Gastrocnemius medialis (tissue), 4 donors: ENCODE measurements at regions not wholly inside any gene's neighbourhood (a gene's known extent, or its start where the extent isn't known, plus 50 kb on each side); places are given as distances from the start of the nearest gene placed in this dataset.
"Not testable (repeated sequence)": the region's sequence is repeated elsewhere in the genome, so short reads cannot be mapped to it uniquely, and the experiment has no call there.

Experiments
- ATAC-seq, 2 donors: fragments of 150-250 bp; one replicate each; pipeline ENCODE4 v1.9.1; 2016
- DNase-seq, 2 donors: peaks; one replicate each; pipeline ENCODE4 v3.0.0-alpha.2; 2019
- H3K27ac ChIP-seq, 4 donors: fragments of 200-600 bp; sonication (generic); 1 replicate in 1 of 4; 2 replicates in 3 of 4; pipeline ENCODE4 v1.5.1; 2016 to 2018; ENCODE audit warnings: mild to moderate bottlenecking in 2 of 4, moderate library complexity in 1 of 4
- H3K27me3 ChIP-seq, 3 donors: fragments of 200-600 bp; sonication (generic) in 2 of 3; 1 replicate in 1 of 3; 2 replicates in 2 of 3; pipeline versions ENCODE4 v1.5.1 to v1.6.0; 2016 to 2019; ENCODE audit warnings: mild to moderate bottlenecking in 1 of 3, moderate library complexity in 1 of 3
- H3K36me3 ChIP-seq, 2 donors: fragments of 200-600 bp; sonication (generic) in 1 of 2; one replicate each; pipeline ENCODE4 v1.5.1; 2017 to 2018
- H3K4me1 ChIP-seq, 2 donors: fragments of 200-600 bp; sonication (generic) in 1 of 2; one replicate each; pipeline ENCODE4 v1.5.1; 2016 to 2017; ENCODE audit warnings: mild to moderate bottlenecking in 2 of 2
- H3K4me3 ChIP-seq, 4 donors: fragments of 200-600 bp; sonication (generic) in 3 of 4; 1 replicate in 1 of 4; 2 replicates in 3 of 4; pipeline ENCODE4 v1.5.1; 2016 to 2019; ENCODE audit warnings: mild to moderate bottlenecking in 2 of 4
- H3K9me3 ChIP-seq, 3 donors: fragments of 200-600 bp; sonication (generic) in 2 of 3; 1 replicate in 1 of 3; 2 replicates in 2 of 3; pipeline ENCODE4 v1.5.1; 2016 to 2019
- CTCF ChIP-seq, 5 experiments: fragments of 450-650 bp in 3 of 5; fragments of 200-600 bp in 2 of 5; sonication (generic) in 2 of 5; IDR thresholded peaks in 4 of 5; conservative IDR thresholded peaks in 1 of 5; 1 replicate in 4 of 5; 2 replicates in 1 of 5; pipeline ENCODE4 v1.5.1; 2016 to 2019; ENCODE audit warnings: antibody characterized with exemption in 5 of 5, mild to moderate bottlenecking in 3 of 5, moderate library complexity in 3 of 5
- POLR2A ChIP-seq, 2 donors: fragments of 450-650 bp; IDR thresholded peaks; one replicate each; pipeline ENCODE4 v1.6.1; 2017; ENCODE audit warnings: antibody characterized with exemption in 2 of 2, mild to moderate bottlenecking in 2 of 2, moderate library complexity in 2 of 2
- in situ Hi-C, 4 donors: fragments of 200-750 bp; cut with MboI; loops; one replicate each; pipeline versions ENCODE4 v1.15.0 to v1.8.0; 2017; ENCODE audit warnings: low sequenced_read_pairs in 4 of 4
- intact Hi-C: fragments of 100-400 bp; cut with DNase I; formaldehyde crosslinking; loops from one replicate; pipeline ENCODE4 v1.15.1; 2023; ENCODE audit warnings: low total_unique reads

DNA sequence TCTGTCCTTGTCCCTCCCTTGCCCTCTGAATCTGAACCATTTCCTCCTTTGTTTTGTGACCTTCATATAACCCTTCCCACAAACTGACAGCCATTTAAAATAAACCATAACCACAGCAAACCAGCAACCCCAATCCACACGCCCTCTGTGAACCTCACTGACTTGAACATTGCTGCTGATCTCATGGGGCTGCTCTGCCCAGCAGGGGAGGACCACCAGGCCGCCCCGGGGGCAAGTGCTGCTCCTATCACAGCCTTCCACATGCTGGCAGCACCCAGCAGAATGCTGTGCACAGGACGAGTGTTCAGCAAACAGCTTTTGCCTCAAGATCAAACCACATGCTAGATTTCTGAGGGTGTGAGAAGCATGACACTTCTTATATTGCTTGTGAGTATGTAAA, 73.9 kb upstream of the UXS1 start:
- H3K4me1 ChIP-seq = peaks cover 0 to 3% of the 10 kb centered on the region in 2 donors
- intact Hi-C loops (no loop called here), in situ Hi-C loops (no loop called here)
- no peaks in the 10 kb centered on the region for H3K36me3 ChIP-seq
- DNase-seq (no peak), ATAC-seq (no peak)
- H3K4me3 ChIP-seq = no peak overlapping the region
- no peaks in the 10 kb centered on the region for H3K27me3 ChIP-seq
- TF ChIP-seq CTCF (IDR thresholded peaks at IDR 0.05 in 4 of 5, conservative IDR thresholded peaks at IDR 0.05 in 1 of 5) (no peak), POLR2A (IDR thresholded peaks at IDR 0.05) (no peak)
- no peaks in the 10 kb centered on the region for H3K9me3 ChIP-seq
- no peak overlapping the region for H3K27ac ChIP-seq

DNA sequence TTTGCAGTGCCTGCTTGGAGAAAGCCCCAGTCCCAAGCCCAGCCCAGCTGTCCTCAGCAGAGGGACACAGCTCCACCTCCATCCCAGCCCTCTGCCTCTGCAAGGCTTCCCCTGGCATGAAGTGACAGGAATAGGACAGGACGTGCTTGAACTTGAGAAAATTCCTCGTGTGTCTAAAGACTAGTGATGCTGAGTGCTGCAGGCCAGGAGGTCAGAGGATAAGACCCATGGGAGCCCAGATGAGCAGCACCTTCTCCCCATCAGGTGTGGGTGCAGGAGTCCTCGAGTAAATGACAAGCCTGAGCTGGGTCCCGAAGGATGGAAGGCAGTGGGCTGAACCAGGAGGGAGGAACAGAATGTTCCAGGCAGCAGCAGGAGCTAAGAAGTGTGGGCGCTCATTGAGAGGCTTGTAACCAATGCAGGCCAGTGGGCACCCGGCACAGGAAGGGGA, 67.8 kb upstream of the UXS1 start:
- H3K4me1 ChIP-seq = no peaks in the 10 kb centered on the region
- no peaks in the 10 kb centered on the region for H3K9me3 ChIP-seq
- intact Hi-C loops (no loop called here), in situ Hi-C loops (no loop called here)
- DNase-seq (no peak), ATAC-seq (no peak)
- TF ChIP-seq CTCF (IDR thresholded peaks at IDR 0.05 in 4 of 5, conservative IDR thresholded peaks at IDR 0.05 in 1 of 5) (no peak), POLR2A (IDR thresholded peaks at IDR 0.05) (no peak)
- H3K27me3 ChIP-seq = no peaks in the 10 kb centered on the region
- H3K36me3 ChIP-seq = no peaks in the 10 kb centered on the region
- no peak overlapping the region for H3K27ac ChIP-seq
- no peak overlapping the region for H3K4me3 ChIP-seq

DNA sequence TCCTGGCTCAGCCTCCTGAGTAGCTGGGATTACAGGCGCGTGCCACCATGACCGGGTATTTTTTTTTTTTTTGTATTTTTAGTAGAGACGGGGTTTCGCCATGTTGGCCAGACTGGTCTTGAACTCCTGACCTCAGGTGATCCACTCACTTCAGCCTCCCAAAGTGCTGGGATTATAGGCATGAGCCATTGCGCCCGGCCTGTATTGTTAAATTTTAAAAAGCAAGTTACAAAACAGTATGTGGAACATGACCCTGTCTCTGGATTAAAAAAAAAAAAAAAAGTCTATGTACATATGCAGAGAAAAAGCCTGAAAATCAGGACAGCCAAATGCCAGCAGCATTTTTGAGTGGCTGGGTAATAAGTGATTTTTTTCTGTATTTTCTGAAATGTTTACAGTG, 64.8 kb upstream of the UXS1 start:
- H3K36me3 ChIP-seq, H3K27me3 ChIP-seq, H3K4me1 ChIP-seq, DNase-seq, intact Hi-C loops, H3K9me3 ChIP-seq, H3K27ac ChIP-seq, H3K4me3 ChIP-seq, in situ Hi-C loops, ATAC-seq: not testable (repeated sequence)

- no peak for ATAC-seq
- no peaks in the 10 kb centered on the region for H3K4me1 ChIP-seq
- intact Hi-C loops (no loop called here), in situ Hi-C loops (no loop called here)
- H3K9me3 ChIP-seq = no peaks in the 10 kb centered on the region
- no peak for DNase-seq
- no peak overlapping the region for H3K4me3 ChIP-seq
- TF ChIP-seq POLR2A (IDR thresholded peaks at IDR 0.05) (no peak), CTCF (IDR thresholded peaks at IDR 0.05 in 4 of 5, conservative IDR thresholded peaks at IDR 0.05 in 1 of 5) (no peak)
- no peaks in the 10 kb centered on the region for H3K36me3 ChIP-seq
- H3K27ac ChIP-seq = no peak overlapping the region
- H3K27me3 ChIP-seq = no peaks in the 10 kb centered on the region
These were observed 63.7 kb upstream of the UXS1 start for GRCh38 chr2:106257830-106258229.

DNA sequence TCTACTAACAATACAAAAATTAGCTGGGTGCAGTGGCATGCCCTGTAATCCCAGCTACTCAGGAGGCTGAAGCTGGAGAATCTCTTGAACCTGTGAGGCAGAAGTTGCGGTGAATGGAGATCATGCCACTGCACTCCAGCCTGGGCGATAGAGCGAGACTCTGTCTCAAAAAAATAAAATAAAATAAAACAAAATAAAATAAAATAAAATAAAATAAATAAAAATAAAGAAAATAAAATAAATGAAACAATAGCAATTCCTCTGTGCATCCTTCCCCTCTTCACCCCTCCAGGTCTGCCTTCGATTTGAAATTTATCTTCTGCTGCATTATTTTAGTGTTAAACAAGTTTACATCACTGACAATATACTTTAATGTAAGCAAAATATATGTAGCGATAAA, 63.0 kb upstream of the UXS1 start:
- in situ Hi-C loops = no loop called here
- TF ChIP-seq CTCF (IDR thresholded peaks at IDR 0.05 in 4 of 5, conservative IDR thresholded peaks at IDR 0.05 in 1 of 5) = no peak
- no peak for TF ChIP-seq POLR2A (IDR thresholded peaks at IDR 0.05)

GRCh38 chr2:106249157-106249828, 55.2 kb upstream of the UXS1 start:
- intact Hi-C loops = loop anchor here (5.0 kb wide), 1 partner anchor 333 kb away; no protein-coding TSS in a partner anchor

More for the DNA sequence above, 63.0 kb upstream of the UXS1 start:
- H3K9me3 ChIP-seq = no peaks in the 10 kb centered on the region
- H3K4me1 ChIP-seq = no peaks in the 10 kb centered on the region
- H3K27ac ChIP-seq = no peak overlapping the region
- DNase-seq (no peak), ATAC-seq (no peak)
- intact Hi-C loops = no loop called here
- no peak overlapping the region for H3K4me3 ChIP-seq
- H3K27me3 ChIP-seq = no peaks in the 10 kb centered on the region
- no peaks in the 10 kb centered on the region for H3K36me3 ChIP-seq

More at GRCh38 chr2:106249157-106249828, 55.2 kb upstream of the UXS1 start:
- H3K9me3 ChIP-seq, ATAC-seq, H3K27ac ChIP-seq, H3K36me3 ChIP-seq, H3K4me3 ChIP-seq, H3K4me1 ChIP-seq, H3K27me3 ChIP-seq, in situ Hi-C loops, DNase-seq: not testable (repeated sequence)
